HepG2 (cell line): ENCODE measurements at regions not wholly inside any gene's neighbourhood (a gene's known extent, or its start where the extent isn't known, plus 50 kb on each side); places are given as distances from the start of the nearest gene placed in this dataset.

Experiments used
- JUNB ChIP-seq: sonication (generic); formaldehyde crosslinking; IDR thresholded peaks from 2 replicates; pipeline ENCODE4 v1.8.0; 2022; ENCODE audit warnings: missing genetic modification reagents, mild to moderate bottlenecking, borderline replicate concordance
- KDM1A ChIP-seq: IDR thresholded peaks from 2 replicates; pipeline ENCODE4 v1.6.1; 2016; ENCODE audit warnings: missing compliant biosample characterization
- NFIC ChIP-seq: IDR thresholded peaks from 2 replicates; pipeline ENCODE4 v1.6.1; 2012; ENCODE audit warnings: mild to moderate bottlenecking, low read length, inconsistent platforms
- SMAD9 ChIP-seq: sonication (generic); formaldehyde crosslinking; IDR thresholded peaks from 2 replicates; pipeline ENCODE4 v1.5.1; 2020; ENCODE audit warnings: mild to moderate bottlenecking, missing genetic modification reagents
- SP1 ChIP-seq, 2 experiments: fragments of 450-650 bp in 1 of 2; sonication (generic) in 1 of 2; formaldehyde crosslinking in 1 of 2; IDR thresholded peaks; 2 replicates each; pipeline versions ENCODE4 v1.4.0 to v1.6.1; 2016 to 2020; ENCODE audit warnings: missing genetic modification reagents in 1 of 2
- YY1 ChIP-seq: IDR thresholded peaks from 2 replicates; pipeline ENCODE4 v1.6.1; 2011; ENCODE audit warnings: low read length, low read depth, moderate library complexity, mild to moderate bottlenecking; ENCODE audit not compliant: insufficient read depth, insufficient replicate concordance
- ZMYM3 ChIP-seq: sonication (generic); formaldehyde crosslinking; IDR thresholded peaks from 2 replicates; pipeline ENCODE4 v1.5.1; 2020; ENCODE audit warnings: mild to moderate bottlenecking, missing genetic modification reagents
- ZNF274 ChIP-seq: sonication (generic); formaldehyde crosslinking; IDR thresholded peaks from 2 replicates; pipeline ENCODE4 v1.5.1; 2020; ENCODE audit warnings: mild to moderate bottlenecking, missing genetic modification reagents
- TF ChIP-seq, protein P1 (sequence below): sonication (generic); formaldehyde crosslinking; IDR thresholded peaks from 2 replicates; pipeline ENCODE4 v1.5.0; 2020; ENCODE audit warnings: mild to moderate bottlenecking, missing genetic modification reagents, moderate library complexity

DNA sequence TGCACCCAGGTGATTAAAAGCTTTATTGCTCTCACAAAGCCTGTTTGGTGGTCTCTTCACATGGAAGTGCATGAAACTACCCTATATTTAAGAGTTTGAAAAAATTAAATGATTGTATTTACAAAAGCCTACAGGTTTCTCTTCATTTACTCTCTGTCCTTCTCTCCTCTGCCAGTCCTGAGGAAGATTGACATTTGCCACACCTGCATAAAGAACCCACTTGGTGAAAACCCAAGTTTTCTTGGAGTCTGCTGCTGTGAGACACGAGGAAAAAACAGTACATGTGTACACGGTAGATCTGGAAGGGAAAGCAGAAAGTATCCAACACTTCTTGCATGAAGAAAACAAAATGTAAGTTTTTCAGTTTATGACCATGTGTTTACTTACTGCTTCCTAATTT lies 994.4 kb upstream of the POT1 start:
- TF ChIP-seq, protein P1, sequence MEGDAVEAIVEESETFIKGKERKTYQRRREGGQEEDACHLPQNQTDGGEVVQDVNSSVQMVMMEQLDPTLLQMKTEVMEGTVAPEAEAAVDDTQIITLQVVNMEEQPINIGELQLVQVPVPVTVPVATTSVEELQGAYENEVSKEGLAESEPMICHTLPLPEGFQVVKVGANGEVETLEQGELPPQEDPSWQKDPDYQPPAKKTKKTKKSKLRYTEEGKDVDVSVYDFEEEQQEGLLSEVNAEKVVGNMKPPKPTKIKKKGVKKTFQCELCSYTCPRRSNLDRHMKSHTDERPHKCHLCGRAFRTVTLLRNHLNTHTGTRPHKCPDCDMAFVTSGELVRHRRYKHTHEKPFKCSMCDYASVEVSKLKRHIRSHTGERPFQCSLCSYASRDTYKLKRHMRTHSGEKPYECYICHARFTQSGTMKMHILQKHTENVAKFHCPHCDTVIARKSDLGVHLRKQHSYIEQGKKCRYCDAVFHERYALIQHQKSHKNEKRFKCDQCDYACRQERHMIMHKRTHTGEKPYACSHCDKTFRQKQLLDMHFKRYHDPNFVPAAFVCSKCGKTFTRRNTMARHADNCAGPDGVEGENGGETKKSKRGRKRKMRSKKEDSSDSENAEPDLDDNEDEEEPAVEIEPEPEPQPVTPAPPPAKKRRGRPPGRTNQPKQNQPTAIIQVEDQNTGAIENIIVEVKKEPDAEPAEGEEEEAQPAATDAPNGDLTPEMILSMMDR (CRISPR knock-in tag), result no peak
- TF ChIP-seq JUNB (CRISPR knock-in tag) (no peak), SP1 (IDR thresholded peaks at IDR 0.05) (no peak), SP1 (CRISPR knock-in tag; IDR thresholded peaks at IDR 0.05) (no peak), NFIC (no peak), YY1 (no peak), ZMYM3 (CRISPR knock-in tag) (no peak), ZNF274 (CRISPR knock-in tag) (no peak), SMAD9 (CRISPR knock-in tag) (no peak), KDM1A (no peak)
